SK-N-SH (cell line): ENCODE measurements at regions not wholly inside any gene's neighbourhood (a gene's known extent, or its start where the extent isn't known, plus 50 kb on each side); places are given as distances from the start of the nearest gene placed in this dataset.

Source experiments
- CTCF ChIA-PET: fragments of 300-600, 350-600 bp; formaldehyde crosslinking; extraction: SDS; loops from one replicate; lab custom pipeline; 2021; lab: Yijun Ruan, JAX
- POLR2A ChIA-PET: fragments of 350-600 bp; sonication (Branson Sonifier 250); formaldehyde crosslinking; extraction: SDS; loops from one replicate; lab custom pipeline; 2020; ENCODE audit warnings: antibody characterized with exemption, inconsistent platforms; lab: Yijun Ruan, JAX
- DNase-seq: peaks from one replicate; pipeline ENCODE4 v3.0.0; 2012
- H2AFZ ChIP-seq: fragments of 200-600 bp; sonication (generic); 2 replicates; pipeline ENCODE4 v1.8.1; 2016; ENCODE audit warnings: antibody characterized with exemption, mild to moderate bottlenecking, low read depth
- H3F3A ChIP-seq: fragments of 200-600 bp; sonication (generic); replicated peaks from 2 replicates; pipeline ENCODE3; 2016; ENCODE audit warnings: antibody characterized with exemption, mild to moderate bottlenecking; ENCODE audit not compliant: insufficient read depth
- H3K27ac ChIP-seq, 2 experiments: fragments of 200-500 bp in 1 of 2; fragments of 200-600 bp in 1 of 2; sonication (Bioruptor generic) in 1 of 2; sonication (generic), shearing (Covaris generic) in 1 of 2; 2 replicates each; pipeline versions ENCODE4 v1.5.1 to v1.6.1; 2014 to 2016; ENCODE audit warnings: low read depth in 2 of 2, inconsistent platforms in 1 of 2, low read length in 1 of 2, mild to moderate bottlenecking in 1 of 2, mixed read lengths in 1 of 2
- H3K27me3 ChIP-seq: fragments of 200-600 bp; sonication (generic), shearing (Covaris generic); 2 replicates; pipeline ENCODE4 v1.6.1; 2016; ENCODE audit warnings: mixed run types; ENCODE audit not compliant: insufficient read depth
- H3K36me3 ChIP-seq, 2 experiments: fragments of 200-500 bp in 1 of 2; fragments of 200-600 bp in 1 of 2; sonication (Bioruptor generic) in 1 of 2; sonication (generic) in 1 of 2; replicated peaks in 1 of 2; 2 replicates each; pipeline versions ENCODE3 to v1.5.1; 2014 to 2016; ENCODE audit warnings: low read length in 1 of 2, mild to moderate bottlenecking in 1 of 2; ENCODE audit not compliant: insufficient read depth in 2 of 2, control insufficient read depth in 1 of 2
- H3K4me1 ChIP-seq, 2 experiments: fragments of 200-500 bp in 1 of 2; fragments of 200-600 bp in 1 of 2; sonication (Bioruptor generic) in 1 of 2; sonication (generic), shearing (Covaris generic) in 1 of 2; 2 replicates each; pipeline versions ENCODE4 v1.5.1 to v1.6.1; 2014 to 2016; ENCODE audit warnings: low read depth in 1 of 2, low read length in 1 of 2, mixed run types in 1 of 2; ENCODE audit not compliant: insufficient read depth in 2 of 2, control insufficient read depth in 1 of 2
- H3K4me2 ChIP-seq: fragments of 200-600 bp; sonication (generic), shearing (Covaris generic); 2 replicates; pipeline ENCODE4 v1.6.1; 2017; ENCODE audit warnings: mixed run types
- H3K4me3 ChIP-seq, 2 experiments: fragments of 200-500 bp in 1 of 2; fragments of 200-600 bp in 1 of 2; sonication (Bioruptor generic) in 1 of 2; sonication (generic), shearing (Covaris generic) in 1 of 2; 2 replicates each; pipeline versions ENCODE4 v1.5.1 to v1.8.1; 2014 to 2016; ENCODE audit warnings: low read depth in 2 of 2, inconsistent platforms in 1 of 2, low read length in 1 of 2, mild to moderate bottlenecking in 1 of 2, mixed read lengths in 1 of 2, moderate library complexity in 1 of 2
- H3K79me2 ChIP-seq: fragments of 200-600 bp; sonication (generic); 2 replicates; pipeline ENCODE4 v1.8.1; 2017; ENCODE audit warnings: mild to moderate bottlenecking; ENCODE audit not compliant: insufficient read depth
- H3K9ac ChIP-seq: fragments of 200-600 bp; sonication (generic); 2 replicates; pipeline ENCODE4 v1.6.1; 2017; ENCODE audit warnings: mixed run types
- H3K9me2 ChIP-seq: fragments of 200-600 bp; sonication (generic); 2 replicates; pipeline ENCODE4 v1.6.1; 2017; ENCODE audit warnings: mixed run types
- H3K9me3 ChIP-seq: fragments of 200-600 bp; sonication (generic); 2 replicates; pipeline ENCODE4 v1.6.1; 2017; ENCODE audit warnings: mixed run types, mild to moderate bottlenecking, moderate library complexity
- H4K20me1 ChIP-seq: fragments of 200-600 bp; sonication (generic); 2 replicates; pipeline ENCODE4 v1.6.1; 2017; ENCODE audit warnings: mild to moderate bottlenecking, mixed run types; ENCODE audit not compliant: insufficient read depth
- EZH2phosphoT487 ChIP-seq: fragments of 200-600 bp; sonication (generic); IDR thresholded peaks from 2 replicates; pipeline ENCODE4 v1.6.1; 2017; ENCODE audit warnings: low read depth, mixed run types, mild to moderate bottlenecking, antibody characterized with exemption, moderate library complexity, borderline replicate concordance
- FOSL2 ChIP-seq: IDR thresholded peaks from 2 replicates; pipeline ENCODE4 v1.4.0; 2012; ENCODE audit warnings: low read depth, mild to moderate bottlenecking, moderate library complexity, borderline replicate concordance
- FOXM1 ChIP-seq: IDR thresholded peaks from 2 replicates; pipeline ENCODE4 v1.4.0; 2012; ENCODE audit warnings: low read depth, mild to moderate bottlenecking
- GATA2 ChIP-seq: sonication (generic); formaldehyde crosslinking; IDR thresholded peaks from 2 replicates; pipeline ENCODE4 v1.5.0; 2020; ENCODE audit warnings: mild to moderate bottlenecking, missing genetic modification reagents
- MEF2A ChIP-seq: IDR thresholded peaks from 2 replicates; pipeline ENCODE4 v1.4.0; 2012; ENCODE audit warnings: low read depth, borderline replicate concordance
- NFIC ChIP-seq: IDR thresholded peaks from 2 replicates; pipeline ENCODE4 v1.4.0; 2012; ENCODE audit warnings: borderline replicate concordance
- RAD21 ChIP-seq: IDR thresholded peaks from 2 replicates; pipeline ENCODE4 v1.6.1; 2012; ENCODE audit warnings: mild to moderate bottlenecking, low read length
- REST ChIP-seq: IDR thresholded peaks from 2 replicates; pipeline ENCODE4 v1.6.1; 2012; ENCODE audit warnings: mild to moderate bottlenecking, low read depth, low read length, moderate library complexity
- RFX5 ChIP-seq: IDR thresholded peaks from 2 replicates; pipeline ENCODE4 v1.6.1; 2012; ENCODE audit warnings: mild to moderate bottlenecking, improper control_type of control experiment, low read length
- RXRA ChIP-seq: IDR thresholded peaks from 2 replicates; pipeline ENCODE4 v1.4.0; 2012; ENCODE audit warnings: low read depth, mild to moderate bottlenecking, borderline replicate concordance
- SMC3 ChIP-seq: IDR thresholded peaks from 2 replicates; pipeline ENCODE4 v1.6.1; 2012; ENCODE audit warnings: low read depth, low read length, improper control_type of control experiment
- TAF1 ChIP-seq: IDR thresholded peaks from 2 replicates; pipeline ENCODE4 v1.6.1; 2012; ENCODE audit warnings: low read depth, mild to moderate bottlenecking, low read length, moderate library complexity, borderline replicate concordance
- YY1 ChIP-seq: IDR thresholded peaks from 2 replicates; pipeline ENCODE4 v1.4.0; 2012; ENCODE audit warnings: low read depth, mild to moderate bottlenecking
- WGBS: methylation state at CpG from one replicate; pipeline ENCODE4 v1.1.6; 2017; ENCODE audit warnings: low lambda C conversion rate; 5-methylcytosine and 5-hydroxymethylcytosine counted together
- TF ChIP-seq, protein P1 (sequence below): IDR thresholded peaks from 2 replicates; pipeline ENCODE4 v1.4.0; 2012; ENCODE audit warnings: low read depth, borderline replicate concordance
- TF ChIP-seq, protein P2 (sequence below): fragments of 150-350 bp; IDR thresholded peaks from 2 replicates; pipeline ENCODE4 v1.6.1; 2017; ENCODE audit warnings: antibody characterized with exemption, low read length, low read depth, borderline replicate concordance

DNA sequence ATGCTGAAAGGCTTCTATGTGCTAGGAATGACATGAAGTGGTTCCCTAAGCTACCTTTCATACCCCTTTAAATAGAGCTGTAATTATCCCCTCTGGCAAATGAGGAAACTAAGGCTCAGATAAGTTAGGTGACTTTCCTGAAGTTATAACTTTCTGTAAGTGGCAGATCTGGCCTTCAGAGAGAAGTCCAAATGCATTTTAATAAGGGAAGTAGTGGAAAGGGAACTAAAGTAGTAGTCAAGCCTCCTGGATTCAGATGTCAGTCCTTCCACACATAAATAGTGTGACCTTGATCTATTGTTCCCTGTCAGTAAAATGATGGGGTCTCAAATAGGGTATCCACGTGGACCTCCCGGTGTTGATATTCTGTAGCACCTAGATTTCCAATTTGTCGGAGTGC lies 277.7 kb downstream of the EDEM1 start:
- Histone ChIP-seq H3K36me3 (no peaks in the 10 kb centered on the region), H3F3A (no peaks in the 10 kb centered on the region), H2AFZ (no peak overlapping the region), H3K9me2 (no peaks in the 10 kb centered on the region), H3K27ac (no peak overlapping the region), H4K20me1 (no peaks in the 10 kb centered on the region), H3K4me2 (no peak overlapping the region), H3K79me2 (no peaks in the 10 kb centered on the region), H3K4me1 (no peaks in the 10 kb centered on the region), H3K27me3 (no peaks in the 10 kb centered on the region), H3K4me3 (no peak overlapping the region), H3K9me3 (no peaks in the 10 kb centered on the region), H3K9ac (no peak overlapping the region)
- no peak for DNase-seq
- ChIA-PET CTCF (no interaction called here), POLR2A (no interaction called here)
- no peak for TF ChIP-seq RAD21
- TF ChIP-seq SMC3, result no peak
- no peak for TF ChIP-seq RFX5
- TF ChIP-seq, protein P1, sequence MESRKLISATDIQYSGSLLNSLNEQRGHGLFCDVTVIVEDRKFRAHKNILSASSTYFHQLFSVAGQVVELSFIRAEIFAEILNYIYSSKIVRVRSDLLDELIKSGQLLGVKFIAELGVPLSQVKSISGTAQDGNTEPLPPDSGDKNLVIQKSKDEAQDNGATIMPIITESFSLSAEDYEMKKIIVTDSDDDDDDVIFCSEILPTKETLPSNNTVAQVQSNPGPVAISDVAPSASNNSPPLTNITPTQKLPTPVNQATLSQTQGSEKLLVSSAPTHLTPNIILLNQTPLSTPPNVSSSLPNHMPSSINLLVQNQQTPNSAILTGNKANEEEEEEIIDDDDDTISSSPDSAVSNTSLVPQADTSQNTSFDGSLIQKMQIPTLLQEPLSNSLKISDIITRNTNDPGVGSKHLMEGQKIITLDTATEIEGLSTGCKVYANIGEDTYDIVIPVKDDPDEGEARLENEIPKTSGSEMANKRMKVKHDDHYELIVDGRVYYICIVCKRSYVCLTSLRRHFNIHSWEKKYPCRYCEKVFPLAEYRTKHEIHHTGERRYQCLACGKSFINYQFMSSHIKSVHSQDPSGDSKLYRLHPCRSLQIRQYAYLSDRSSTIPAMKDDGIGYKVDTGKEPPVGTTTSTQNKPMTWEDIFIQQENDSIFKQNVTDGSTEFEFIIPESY, result no peak
- TF ChIP-seq RXRA, result no peak
- no peak for TF ChIP-seq FOSL2
- 3% methylated on average over 3 of the region's 3 CpGs for WGBS

DNA sequence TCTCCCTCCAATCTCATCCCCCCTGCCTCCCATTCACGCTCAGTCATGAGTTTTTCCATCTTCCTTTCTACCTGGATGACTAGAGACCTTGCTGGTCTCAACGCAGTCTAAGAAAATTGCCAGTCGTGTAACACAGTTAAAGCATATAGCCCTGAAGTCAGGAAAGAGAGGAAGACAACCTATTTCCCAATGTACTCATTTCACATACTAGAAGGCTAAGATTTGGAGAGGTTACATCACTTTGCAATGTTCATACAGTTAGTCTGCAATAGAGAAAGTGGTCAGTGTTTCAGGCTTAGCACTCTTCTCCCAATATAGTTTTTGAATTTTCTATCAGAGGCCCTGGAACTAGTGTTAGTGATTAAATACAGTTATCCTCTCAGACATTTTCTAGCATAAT lies 278.6 kb downstream of the EDEM1 start:
- H3K79me2 ChIP-seq, result no peaks in the 10 kb centered on the region
- H3K9me3 ChIP-seq, result no peaks in the 10 kb centered on the region
- DNase-seq, result no peak
- POLR2A ChIA-PET, result no interaction called here
- no peak overlapping the region for H3K4me2 ChIP-seq
- no peak overlapping the region for H3K9ac ChIP-seq
- H3K27ac ChIP-seq, result no peak overlapping the region
- H3F3A ChIP-seq, result no peaks in the 10 kb centered on the region
- no peaks in the 10 kb centered on the region for H3K9me2 ChIP-seq
- no peaks in the 10 kb centered on the region for H4K20me1 ChIP-seq
- H3K36me3 ChIP-seq, result no peaks in the 10 kb centered on the region
- no peak for TF ChIP-seq NFIC
- TF ChIP-seq EZH2phosphoT487, result no peak
- TF ChIP-seq MEF2A, result no peak
- TF ChIP-seq, all 33 proteins: peak for 0
- Histone ChIP-seq H2AFZ (no peak overlapping the region), H3K27me3 (no peaks in the 10 kb centered on the region), H3K4me3 (no peak overlapping the region), H3K4me1 (no peaks in the 10 kb centered on the region)
- CTCF ChIA-PET, result no interaction called here
- 8% methylated on average over 3 of the region's 3 CpGs for WGBS

DNA sequence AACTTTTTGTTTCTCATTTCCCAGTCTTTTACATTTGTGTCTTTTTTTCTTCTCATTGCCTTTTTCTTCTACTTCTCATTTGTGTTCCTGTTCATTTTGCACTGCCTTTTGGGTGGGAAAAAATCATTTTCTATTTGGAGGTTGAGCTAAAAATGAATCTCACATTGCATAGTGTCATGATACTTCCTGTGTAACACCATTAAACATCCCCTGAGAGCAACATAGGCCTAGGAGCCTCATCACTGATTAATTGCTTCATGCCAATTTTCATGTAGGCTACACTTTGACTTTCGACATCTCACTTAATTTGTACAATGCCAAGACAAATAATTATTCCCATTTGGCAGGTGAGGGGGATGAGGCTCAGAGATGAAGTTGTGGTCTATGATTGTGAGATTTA lies 279.2 kb downstream of the EDEM1 start:
- H3K4me1 ChIP-seq, result no peaks in the 10 kb centered on the region
- no peaks in the 10 kb centered on the region for H3K9me3 ChIP-seq
- 0% methylated on average over 1 of the region's 1 CpG for WGBS
- no peak for DNase-seq
- H3K9me2 ChIP-seq, result no peaks in the 10 kb centered on the region
- no peaks in the 10 kb centered on the region for H3K79me2 ChIP-seq
- H3K36me3 ChIP-seq, result no peaks in the 10 kb centered on the region
- no peak overlapping the region for H3K9ac ChIP-seq
- no peaks in the 10 kb centered on the region for H3F3A ChIP-seq
- no peak overlapping the region for H3K4me2 ChIP-seq
- no peaks in the 10 kb centered on the region for H4K20me1 ChIP-seq
- no peak overlapping the region for H2AFZ ChIP-seq
- no peaks in the 10 kb centered on the region for H3K27me3 ChIP-seq
- no peak overlapping the region for H3K27ac ChIP-seq
- ChIA-PET CTCF (no interaction called here), POLR2A (no interaction called here)
- H3K4me3 ChIP-seq, result no peak overlapping the region
- TF ChIP-seq REST, result no peak
- no peak for TF ChIP-seq YY1
- TF ChIP-seq MEF2A, result no peak
- TF ChIP-seq, protein P2, sequence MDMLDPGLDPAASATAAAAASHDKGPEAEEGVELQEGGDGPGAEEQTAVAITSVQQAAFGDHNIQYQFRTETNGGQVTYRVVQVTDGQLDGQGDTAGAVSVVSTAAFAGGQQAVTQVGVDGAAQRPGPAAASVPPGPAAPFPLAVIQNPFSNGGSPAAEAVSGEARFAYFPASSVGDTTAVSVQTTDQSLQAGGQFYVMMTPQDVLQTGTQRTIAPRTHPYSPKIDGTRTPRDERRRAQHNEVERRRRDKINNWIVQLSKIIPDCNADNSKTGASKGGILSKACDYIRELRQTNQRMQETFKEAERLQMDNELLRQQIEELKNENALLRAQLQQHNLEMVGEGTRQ, result no peak
- TF ChIP-seq RFX5, result no peak
- TF ChIP-seq TAF1, result no peak
- no peak for TF ChIP-seq FOXM1
- no peak for TF ChIP-seq GATA2 (CRISPR knock-in tag)
